Progenitor cell of endocrine pancreas (in vitro differentiated cells): ENCODE measurements at regions not wholly inside any gene's neighbourhood (a gene's known extent, or its start where the extent isn't known, plus 50 kb on each side); places are given as distances from the start of the nearest gene placed in this dataset.

Experiments
- DNase-seq: peaks from one replicate; pipeline ENCODE4 v3.0.0; 2021; ENCODE audit warnings: low spot score; ENCODE audit not compliant: unreplicated experiment
- H3K27ac Mint-ChIP-seq: 2 replicates; pipeline ENCODE4 v1.8.0; 2021; ENCODE audit warnings: mild to moderate bottlenecking, moderate library complexity, mixed read lengths
- H3K27me3 Mint-ChIP-seq: 2 replicates; pipeline ENCODE4 v1.8.0; 2021; ENCODE audit warnings: mixed read lengths
- H3K36me3 Mint-ChIP-seq: 2 replicates; pipeline ENCODE4 v1.8.0; 2022; ENCODE audit warnings: mixed read lengths; ENCODE audit not compliant: insufficient read depth
- H3K4me1 Mint-ChIP-seq: 2 replicates; pipeline ENCODE4 v1.8.0; 2021; ENCODE audit warnings: low read depth, mixed read lengths
- H3K4me3 Mint-ChIP-seq: 2 replicates; pipeline ENCODE4 v1.8.0; 2021; ENCODE audit warnings: low read depth, mild to moderate bottlenecking, moderate library complexity, mixed read lengths
- H3K9me3 Mint-ChIP-seq: 2 replicates; pipeline ENCODE4 v1.8.0; 2021; ENCODE audit warnings: low read depth, mixed read lengths
- CTCF ChIP-seq: fragments of 200-600 bp; sonication (generic); IDR thresholded peaks from one replicate; pipeline ENCODE4 v1.5.0; 2021; ENCODE audit warnings: antibody characterized with exemption, mild to moderate bottlenecking; ENCODE audit not compliant: unreplicated experiment

- no peaks in the 10 kb centered on the region for H3K27me3 Mint-ChIP-seq
- TF ChIP-seq CTCF: no peak
- H3K4me3 Mint-ChIP-seq: no peak overlapping the region
- H3K4me1 Mint-ChIP-seq: no peaks in the 10 kb centered on the region
- H3K27ac Mint-ChIP-seq: no peak overlapping the region
- H3K36me3 Mint-ChIP-seq: peaks cover 3% of the 10 kb centered on the region
- no peak for DNase-seq
- peaks cover 17% of the 10 kb centered on the region for H3K9me3 Mint-ChIP-seq
These were observed 620.7 kb downstream of the NYAP2 start for GRCh38 chr2:226020176-226020575.

GRCh38 chr2:226018641-226019040 lies 619.1 kb downstream of the NYAP2 start:
- H3K4me1 Mint-ChIP-seq: no peaks in the 10 kb centered on the region
- no peaks in the 10 kb centered on the region for H3K27me3 Mint-ChIP-seq
- no peak for DNase-seq
- TF ChIP-seq CTCF: no peak
- H3K9me3 Mint-ChIP-seq: peaks cover 12% of the 10 kb centered on the region
- H3K4me3 Mint-ChIP-seq: no peak overlapping the region
- no peak overlapping the region for H3K27ac Mint-ChIP-seq
- peaks cover 3% of the 10 kb centered on the region for H3K36me3 Mint-ChIP-seq

- Mint-ChIP-seq H3K4me1 (no peaks in the 10 kb centered on the region), H3K9me3 (peaks cover 7% of the 10 kb centered on the region), H3K36me3 (peaks cover 3% of the 10 kb centered on the region), H3K27ac (no peak overlapping the region), H3K4me3 (no peak overlapping the region), H3K27me3 (no peaks in the 10 kb centered on the region)
- DNase-seq: no peak
- TF ChIP-seq CTCF: no peak
These were observed 618.0 kb downstream of the NYAP2 start for GRCh38 chr2:226017537-226017936.

GRCh38 chr2:226017107-226017506 lies 617.6 kb downstream of the NYAP2 start:
- H3K4me1 Mint-ChIP-seq: no peaks in the 10 kb centered on the region
- peaks cover 7% of the 10 kb centered on the region for H3K9me3 Mint-ChIP-seq
- no peak for DNase-seq
- no peak for TF ChIP-seq CTCF
- H3K36me3 Mint-ChIP-seq: peaks cover 3% of the 10 kb centered on the region
- H3K27me3 Mint-ChIP-seq: no peaks in the 10 kb centered on the region
- no peak overlapping the region for H3K4me3 Mint-ChIP-seq
- H3K27ac Mint-ChIP-seq: no peak overlapping the region

GRCh38 chr2:226011716-226012450 lies 612.4 kb downstream of the NYAP2 start:
- Mint-ChIP-seq H3K27ac (no peak overlapping the region), H3K36me3 (no peaks in the 10 kb centered on the region), H3K9me3 (no peaks in the 10 kb centered on the region), H3K4me3 (no peak overlapping the region), H3K4me1 (no peaks in the 10 kb centered on the region), H3K27me3 (no peaks in the 10 kb centered on the region)
- no peak for DNase-seq
- no peak for TF ChIP-seq CTCF
